T-cell (primary cell): ENCODE measurements at regions not wholly inside any gene's neighbourhood (a gene's known extent, or its start where the extent isn't known, plus 50 kb on each side); places are given as distances from the start of the nearest gene placed in this dataset.
A peak's percentile ranks its signal among the peaks of the same experiment; 100 is the strongest.

Source experiments
- ATAC-seq, 4 experiments: fragments of 200-7000 bp in 3 of 4; fragments of 150-1000 bp in 1 of 4; cut with Tn5 transposase; replicated peaks in 1 of 4; 1 replicate in 3 of 4; 2 replicates in 1 of 4; pipeline ENCODE4 v1.10.0; 2021; ENCODE audit warnings: moderate library complexity in 3 of 4, mild to moderate bottlenecking in 2 of 4, moderate number of reproducible peaks in 1 of 4
- CTCF ChIA-PET, 2 donors: fragments of 300-600 bp; sonication (Branson Sonifier 250); formaldehyde crosslinking; loops; one replicate each; lab custom pipeline; 2022; ENCODE audit warnings: antibody characterized with exemption in 2 of 2; lab: Charles Lee
- POLR2A ChIA-PET, 2 donors: fragments of 300-600 bp; sonication (Branson Sonifier 250); formaldehyde crosslinking; loops; one replicate each; lab custom pipeline; 2022; ENCODE audit warnings: antibody characterized with exemption in 2 of 2; lab: Charles Lee
- DNase-seq, 35 experiments: peaks; one replicate each; pipeline versions ENCODE4 v3.0.0 to v3.0.0-alpha.2; 2013 to 2023
- H3K27ac ChIP-seq: one replicate; pipeline ENCODE4 v1.5.1; 2013; ENCODE audit warnings: low read length
- H3K27me3 ChIP-seq, 2 experiments: replicated peaks in 1 of 2; 1 replicate in 1 of 2; 2 replicates in 1 of 2; pipeline versions ENCODE4 v1.6.1 to v1.7.0; 2013; ENCODE audit warnings: low read length in 1 of 2, mixed read lengths in 1 of 2; ENCODE audit not compliant: control insufficient read depth in 2 of 2, insufficient read depth in 2 of 2; ENCODE audit errors: extremely low read depth in 1 of 2
- H3K36me3 ChIP-seq, 2 donors: 1 replicate in 1 of 2; 2 replicates in 1 of 2; pipeline versions ENCODE4 v1.6.1 to v1.7.0; 2013; ENCODE audit warnings: low read length in 1 of 2; ENCODE audit not compliant: control insufficient read depth in 2 of 2, insufficient read depth in 1 of 2; ENCODE audit errors: extremely low read depth in 1 of 2
- H3K4me1 ChIP-seq, 2 experiments: 1 replicate in 1 of 2; 2 replicates in 1 of 2; pipeline versions ENCODE4 v1.6.1 to v1.7.0; 2013; ENCODE audit warnings: low read length in 2 of 2, mixed read lengths in 1 of 2; ENCODE audit not compliant: insufficient read depth in 2 of 2, control insufficient read depth in 1 of 2; ENCODE audit errors: extremely low read depth in 1 of 2
- H3K4me3 ChIP-seq, 2 donors: 1 replicate in 1 of 2; 2 replicates in 1 of 2; pipeline versions ENCODE4 v1.5.1 to v1.7.0; 2013; ENCODE audit warnings: mild to moderate bottlenecking in 2 of 2, low read length in 1 of 2, moderate library complexity in 1 of 2; ENCODE audit not compliant: control insufficient read depth in 1 of 2; ENCODE audit errors: extremely low read depth in 1 of 2
- H3K9me3 ChIP-seq: 2 replicates; pipeline ENCODE4 v1.7.0; 2013
- H3K27ac Mint-ChIP-seq, 2 donors: one replicate each; pipeline ENCODE4 v1.8.0; 2020 to 2021; ENCODE audit warnings: mild to moderate bottlenecking in 2 of 2, mixed read lengths in 2 of 2
- H3K27me3 Mint-ChIP-seq, 2 donors: one replicate each; pipeline ENCODE4 v1.8.0; 2021 to 2022; ENCODE audit warnings: mixed read lengths in 2 of 2
- H3K36me3 Mint-ChIP-seq: one replicate; pipeline ENCODE4 v1.8.0; 2021; ENCODE audit warnings: mixed read lengths
- H3K4me1 Mint-ChIP-seq, 3 donors: one replicate each; pipeline ENCODE4 v1.8.0; 2020 to 2022; ENCODE audit warnings: mixed read lengths in 3 of 3, mild to moderate bottlenecking in 1 of 3
- H3K4me3 Mint-ChIP-seq, 3 donors: one replicate each; pipeline ENCODE4 v1.8.0; 2020 to 2022; ENCODE audit warnings: mild to moderate bottlenecking in 3 of 3, mixed read lengths in 3 of 3, moderate library complexity in 3 of 3
- H3K9me3 Mint-ChIP-seq, 3 donors: one replicate each; pipeline ENCODE4 v1.8.0; 2020 to 2022; ENCODE audit warnings: mixed read lengths in 3 of 3
- WGBS: methylation state at CpG from one replicate; pipeline ENCODE4 v1.1.5; 2013; ENCODE audit warnings: missing lambda C conversion rate; ENCODE audit not compliant: insufficient coverage; 5-methylcytosine and 5-hydroxymethylcytosine counted together

GRCh38 chr5:68734781-68735180, 359.0 kb upstream of the SLC30A5 start:
- ATAC-seq (no peak), DNase-seq (no peak)
- no peak overlapping the region for H3K4me3 Mint-ChIP-seq
- H3K27me3 ChIP-seq: no peaks in the 10 kb centered on the region
- H3K9me3 Mint-ChIP-seq: no peaks in the 10 kb centered on the region
- whole genome bisulfite sequencing: 92% methylated on average over 2 of the region's 4 CpGs
- no peaks in the 10 kb centered on the region for H3K36me3 ChIP-seq
- no peaks in the 10 kb centered on the region for H3K36me3 Mint-ChIP-seq
- no peaks in the 10 kb centered on the region for H3K9me3 ChIP-seq
- no peak overlapping the region for H3K27ac ChIP-seq
- POLR2A ChIA-PET: interaction anchor here in 1 of 2 donors (0.6 kb wide), 1 partner anchor 454 kb away, joined by 3 read pairs; no protein-coding TSS in a partner anchor
- H3K4me1 ChIP-seq: peaks cover 0 to 15% of the 10 kb centered on the region in 2 experiments
- CTCF ChIA-PET: no interaction called here
- H3K4me1 Mint-ChIP-seq: peaks cover 0 to 11% (median 4%) of the 10 kb centered on the region in 3 donors
- H3K27ac Mint-ChIP-seq: no peak overlapping the region
- H3K4me3 ChIP-seq: no peak overlapping the region
- no peaks in the 10 kb centered on the region for H3K27me3 Mint-ChIP-seq

DNA sequence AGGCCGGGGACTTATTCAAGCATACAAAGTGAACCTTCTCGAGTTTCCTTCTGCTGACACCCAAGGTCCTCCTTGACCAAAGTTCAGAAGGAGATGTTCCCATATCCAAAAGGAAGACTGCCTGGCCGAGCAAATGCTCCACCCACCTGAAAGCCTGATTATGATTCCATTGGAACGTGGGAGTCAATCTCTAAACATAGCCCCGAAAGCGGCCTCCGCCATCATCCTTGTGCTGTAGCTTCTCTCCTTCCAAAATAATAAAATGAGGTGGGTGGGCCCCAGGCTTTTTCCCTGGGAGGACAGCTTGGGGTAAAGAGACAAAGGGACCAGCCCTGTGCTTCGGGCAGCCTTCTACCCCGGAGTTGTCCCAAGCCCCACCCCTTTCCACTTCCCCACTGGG, 355.6 kb upstream of the SLC30A5 start:
- WGBS: 86% methylated on average over 4 of the region's 9 CpGs
- H3K4me1 Mint-ChIP-seq: peaks cover 0 to 11% (median 7%) of the 10 kb centered on the region in 3 donors
- no peak overlapping the region for H3K4me3 Mint-ChIP-seq
- no peaks in the 10 kb centered on the region for H3K9me3 Mint-ChIP-seq
- ChIA-PET CTCF (no interaction called here), POLR2A (no interaction called here)
- H3K27ac Mint-ChIP-seq: no peak overlapping the region
- H3K27me3 Mint-ChIP-seq: no peaks in the 10 kb centered on the region
- Histone ChIP-seq H3K9me3 (no peaks in the 10 kb centered on the region), H3K27me3 (no peaks in the 10 kb centered on the region), H3K4me3 (no peak overlapping the region), H3K36me3 (no peaks in the 10 kb centered on the region), H3K27ac (no peak overlapping the region), H3K4me1 (peaks cover 0 to 7% of the 10 kb centered on the region in 2 experiments)
- H3K36me3 Mint-ChIP-seq: no peaks in the 10 kb centered on the region
- ATAC-seq (no peak), DNase-seq (no peak)

- H3K4me1 Mint-ChIP-seq: peaks cover 0 to 11% (median 7%) of the 10 kb centered on the region in 3 donors
- Histone ChIP-seq H3K27ac (no peak overlapping the region), H3K4me3 (no peak overlapping the region), H3K36me3 (no peaks in the 10 kb centered on the region), H3K9me3 (no peaks in the 10 kb centered on the region), H3K27me3 (no peaks in the 10 kb centered on the region), H3K4me1 (peaks cover 0 to 7% of the 10 kb centered on the region in 2 experiments)
- H3K4me3 Mint-ChIP-seq: no peak overlapping the region
- DNase-seq: no peak
- H3K27ac Mint-ChIP-seq: no peak overlapping the region
- POLR2A ChIA-PET: no interaction called here
- CTCF ChIA-PET: no interaction called here
- H3K9me3 Mint-ChIP-seq: no peaks in the 10 kb centered on the region
- no peaks in the 10 kb centered on the region for H3K36me3 Mint-ChIP-seq
- 92% methylated on average over 4 of the region's 4 CpGs for WGBS
- H3K27me3 Mint-ChIP-seq: no peaks in the 10 kb centered on the region
- no peak for ATAC-seq
Measured at GRCh38 chr5:68738841-68739240, 355.0 kb upstream of the SLC30A5 start.

DNA sequence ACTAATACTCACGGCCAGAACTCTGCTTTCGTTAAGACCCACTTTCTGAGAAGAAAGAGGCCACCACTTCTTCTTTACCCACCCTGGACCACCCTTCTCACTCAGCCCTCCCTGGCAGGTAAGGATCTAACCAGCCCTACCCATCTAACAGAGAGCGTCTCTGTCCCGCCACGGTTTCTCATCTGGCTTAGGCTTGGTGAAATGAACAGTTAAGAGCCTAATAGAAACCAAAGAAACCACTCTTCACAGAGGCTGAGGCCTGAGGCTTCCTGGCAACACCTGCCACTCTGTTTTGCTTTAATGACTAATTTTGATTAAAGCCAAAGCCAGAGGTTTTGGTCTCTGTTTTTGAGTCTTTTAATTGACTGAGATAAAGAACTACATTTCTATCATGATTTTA, 354.1 kb upstream of the SLC30A5 start:
- peak in 1 of 4 experiments; percentile 16 for ATAC-seq
- H3K9me3 Mint-ChIP-seq: no peaks in the 10 kb centered on the region

GRCh38 chr5:68740226-68740910, 353.4 kb upstream of the SLC30A5 start:
- Histone ChIP-seq H3K27ac (no peak overlapping the region), H3K36me3 (no peaks in the 10 kb centered on the region), H3K9me3 (no peaks in the 10 kb centered on the region), H3K4me3 (no peak overlapping the region), H3K4me1 (peaks cover 0 to 7% of the 10 kb centered on the region in 2 experiments), H3K27me3 (no peaks in the 10 kb centered on the region)
- Mint-ChIP-seq H3K4me1 (peaks cover 4 to 14% (median 9%) of the 10 kb centered on the region in 3 donors), H3K27me3 (no peaks in the 10 kb centered on the region), H3K27ac (no peak overlapping the region), H3K9me3 (no peaks in the 10 kb centered on the region), H3K36me3 (no peaks in the 10 kb centered on the region), H3K4me3 (no peak overlapping the region)
- CTCF ChIA-PET: no interaction called here
- POLR2A ChIA-PET: no interaction called here
- DNase-seq (no peak), ATAC-seq (no peak)
- 95% methylated on average over 2 of the region's 6 CpGs for WGBS

More for the DNA sequence above, 354.1 kb upstream of the SLC30A5 start:
- H3K36me3 ChIP-seq: no peaks in the 10 kb centered on the region
- Mint-ChIP-seq H3K27ac (no peak overlapping the region), H3K4me1 (peaks cover 0 to 11% (median 7%) of the 10 kb centered on the region in 3 donors), H3K36me3 (no peaks in the 10 kb centered on the region), H3K4me3 (no peak overlapping the region), H3K27me3 (no peaks in the 10 kb centered on the region)
- H3K27ac ChIP-seq: no peak overlapping the region
- no peak overlapping the region for H3K4me3 ChIP-seq
- POLR2A ChIA-PET: no interaction called here
- H3K4me1 ChIP-seq: peaks cover 0 to 7% of the 10 kb centered on the region in 2 experiments
- CTCF ChIA-PET: no interaction called here
- DNase-seq: no peak
- 33% methylated on average over 3 of the region's 5 CpGs for WGBS
- H3K27me3 ChIP-seq: no peaks in the 10 kb centered on the region
- H3K9me3 ChIP-seq: no peaks in the 10 kb centered on the region

DNA sequence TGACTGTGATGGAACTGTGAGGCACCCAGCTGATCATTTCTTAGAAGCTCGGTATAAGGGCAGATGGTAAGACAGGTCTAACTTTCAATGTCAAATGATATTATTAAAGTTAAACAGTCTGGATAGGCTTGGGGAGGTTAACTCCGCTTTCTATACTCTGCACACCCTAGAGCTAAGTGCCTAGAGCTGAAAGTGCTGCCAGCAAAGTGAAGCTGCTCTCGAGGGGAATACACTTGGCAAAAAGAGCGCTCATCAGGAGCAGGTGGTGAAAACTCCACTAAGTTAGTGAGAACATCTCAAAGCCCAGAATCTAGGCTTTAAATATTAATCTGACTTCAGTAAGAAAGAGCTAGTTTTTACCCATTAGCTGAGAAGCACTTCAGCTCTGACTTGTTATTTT, 349.6 kb upstream of the SLC30A5 start:
- no peaks in the 10 kb centered on the region for H3K27me3 ChIP-seq
- no CpG with 5 or more reads among the region's 4 CpGs for WGBS
- H3K4me3 ChIP-seq: no peak overlapping the region
- ATAC-seq: no peak
- H3K4me3 Mint-ChIP-seq: no peak overlapping the region
- H3K36me3 ChIP-seq: no peaks in the 10 kb centered on the region
- no peaks in the 10 kb centered on the region for H3K9me3 Mint-ChIP-seq
- POLR2A ChIA-PET: no interaction called here
- no peak overlapping the region for H3K27ac ChIP-seq
- no peaks in the 10 kb centered on the region for H3K36me3 Mint-ChIP-seq
- H3K9me3 ChIP-seq: no peaks in the 10 kb centered on the region
- H3K4me1 ChIP-seq: peaks cover 0 to 6% of the 10 kb centered on the region in 2 experiments
- H3K27me3 Mint-ChIP-seq: no peaks in the 10 kb centered on the region
- no peak for DNase-seq
- H3K27ac Mint-ChIP-seq: no peak overlapping the region
- CTCF ChIA-PET: no interaction called here
- H3K4me1 Mint-ChIP-seq: peaks cover 5 to 13% (median 7%) of the 10 kb centered on the region in 3 donors
